GM20000 (cell line): ENCODE measurements at regions not wholly inside any gene's neighbourhood (a gene's known extent, or its start where the extent isn't known, plus 50 kb on each side); places are given as distances from the start of the nearest gene placed in this dataset.
"Not testable (repeated sequence)": the region's sequence is repeated elsewhere in the genome, so short reads cannot be mapped to it uniquely, and the experiment has no call there.

Source experiments
- DNase-seq: peaks from one replicate; pipeline ENCODE4 v3.0.0; 2012; ENCODE audit warnings: low spot score
- TF ChIP-seq, protein P1 (sequence below): IDR thresholded peaks from 2 replicates; pipeline ENCODE4 v1.5.1; 2012; ENCODE audit warnings: mild to moderate bottlenecking, control low read depth; ENCODE audit errors: extremely low read depth, missing control alignments

DNA sequence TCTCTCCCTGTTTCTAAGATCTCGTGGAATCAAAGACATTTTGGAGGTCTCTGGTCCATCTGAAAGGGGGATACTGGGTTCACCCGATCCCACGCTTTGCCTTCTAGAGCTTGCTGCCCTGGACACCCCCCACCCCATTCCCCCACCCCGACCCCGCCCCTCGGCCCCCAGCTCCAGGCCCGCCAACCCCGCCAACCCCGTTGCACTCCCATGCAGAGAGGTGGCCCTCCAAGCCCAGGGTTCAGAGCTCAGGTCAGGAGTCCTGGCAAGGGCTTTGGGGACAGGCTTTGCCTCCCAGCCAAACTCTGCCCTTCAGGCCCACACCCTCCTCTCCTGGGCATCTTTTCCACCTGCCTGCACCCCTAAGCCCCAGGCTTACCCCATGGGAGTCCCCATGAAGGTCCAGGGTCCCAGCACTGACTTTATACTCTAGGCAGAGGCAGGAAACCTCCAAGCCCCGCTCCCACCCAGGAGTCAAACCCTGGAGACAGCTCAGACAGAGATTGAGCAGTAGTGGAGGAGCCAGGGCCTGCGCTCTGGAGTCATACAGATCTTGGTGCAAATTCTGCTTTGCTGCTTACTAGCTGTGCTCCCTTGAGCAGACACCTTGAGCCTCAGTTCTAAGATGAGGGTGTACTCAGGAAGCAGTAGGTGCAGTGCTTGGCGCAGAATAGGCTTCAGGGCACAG is 155.9 kb downstream of the FOXD2 start:
- TF ChIP-seq, protein P1, sequence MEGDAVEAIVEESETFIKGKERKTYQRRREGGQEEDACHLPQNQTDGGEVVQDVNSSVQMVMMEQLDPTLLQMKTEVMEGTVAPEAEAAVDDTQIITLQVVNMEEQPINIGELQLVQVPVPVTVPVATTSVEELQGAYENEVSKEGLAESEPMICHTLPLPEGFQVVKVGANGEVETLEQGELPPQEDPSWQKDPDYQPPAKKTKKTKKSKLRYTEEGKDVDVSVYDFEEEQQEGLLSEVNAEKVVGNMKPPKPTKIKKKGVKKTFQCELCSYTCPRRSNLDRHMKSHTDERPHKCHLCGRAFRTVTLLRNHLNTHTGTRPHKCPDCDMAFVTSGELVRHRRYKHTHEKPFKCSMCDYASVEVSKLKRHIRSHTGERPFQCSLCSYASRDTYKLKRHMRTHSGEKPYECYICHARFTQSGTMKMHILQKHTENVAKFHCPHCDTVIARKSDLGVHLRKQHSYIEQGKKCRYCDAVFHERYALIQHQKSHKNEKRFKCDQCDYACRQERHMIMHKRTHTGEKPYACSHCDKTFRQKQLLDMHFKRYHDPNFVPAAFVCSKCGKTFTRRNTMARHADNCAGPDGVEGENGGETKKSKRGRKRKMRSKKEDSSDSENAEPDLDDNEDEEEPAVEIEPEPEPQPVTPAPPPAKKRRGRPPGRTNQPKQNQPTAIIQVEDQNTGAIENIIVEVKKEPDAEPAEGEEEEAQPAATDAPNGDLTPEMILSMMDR, result no peak
- no peak for DNase-seq

DNA sequence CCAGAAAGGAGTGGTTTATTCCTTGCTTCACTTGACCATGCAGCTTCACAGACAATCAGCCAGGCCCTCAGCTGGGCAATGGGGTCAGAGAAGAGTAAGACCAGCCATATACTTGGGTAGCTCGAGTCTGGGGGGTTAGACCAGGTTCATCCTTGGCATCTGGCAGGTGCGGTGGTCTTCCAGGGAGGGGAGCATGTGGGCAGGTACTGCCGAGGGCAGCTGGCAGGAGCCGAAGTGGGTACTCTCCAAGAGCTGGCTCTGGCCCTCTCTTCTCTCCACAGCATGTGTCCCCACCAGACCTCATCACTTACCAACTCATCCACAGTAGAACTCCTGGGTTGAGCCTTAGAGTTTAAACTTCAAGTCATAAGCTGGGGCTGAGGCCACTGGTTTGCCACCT is 156.8 kb downstream of the FOXD2 start:
- TF ChIP-seq, protein P1, result no peak
- DNase-seq, result no peak

GRCh38 chr1:47596328-47596727 is 158.5 kb downstream of the FOXD2 start:
- TF ChIP-seq, protein P1, result no peak
- no peak for DNase-seq

DNA sequence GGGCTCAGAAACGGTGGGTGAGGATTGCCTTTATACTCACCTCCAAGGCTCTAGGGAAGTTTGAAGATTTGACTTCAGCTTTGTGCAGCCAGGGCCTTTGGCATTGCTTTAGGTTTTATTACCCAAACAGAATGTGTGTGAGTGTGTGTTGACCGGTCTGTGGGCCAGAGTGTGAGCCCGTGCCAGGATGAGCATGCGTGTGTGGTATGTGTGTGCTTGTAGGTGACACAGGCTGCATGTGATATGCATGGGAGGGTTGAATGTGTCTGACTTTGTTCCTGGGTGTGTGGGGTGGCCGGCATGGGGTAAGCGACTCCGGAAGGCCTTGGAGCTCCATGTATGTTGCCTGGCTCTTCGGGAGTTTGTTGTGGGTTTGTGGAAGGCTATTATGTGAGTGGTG is 160.5 kb downstream of the FOXD2 start:
- DNase-seq, result no peak
- TF ChIP-seq, protein P1, result no peak

GRCh38 chr1:47599777-47600176 is 161.9 kb downstream of the FOXD2 start:
- TF ChIP-seq, protein P1, result no peak
- no peak for DNase-seq

DNA sequence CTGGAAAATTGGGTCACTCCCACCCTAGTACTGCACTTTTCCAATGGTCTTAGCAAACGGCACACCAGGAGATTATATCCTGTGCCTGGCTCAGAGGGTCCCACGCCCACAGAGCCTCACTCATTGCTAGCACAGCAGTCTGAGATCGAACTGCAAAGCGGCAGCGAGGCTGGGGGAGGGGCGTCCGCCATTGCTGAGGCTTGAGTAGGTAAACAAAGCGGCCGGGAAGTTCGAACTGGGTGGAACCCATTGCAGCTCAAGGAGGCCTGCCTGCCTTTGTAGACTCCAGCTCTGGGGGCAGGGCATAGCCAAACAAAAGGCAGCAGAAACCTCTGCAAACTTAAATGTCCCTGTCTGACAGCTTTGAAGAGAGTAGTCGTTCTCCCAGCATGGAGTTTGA is 164.6 kb downstream of the FOXD2 start:
- not testable (repeated sequence) for DNase-seq

DNA sequence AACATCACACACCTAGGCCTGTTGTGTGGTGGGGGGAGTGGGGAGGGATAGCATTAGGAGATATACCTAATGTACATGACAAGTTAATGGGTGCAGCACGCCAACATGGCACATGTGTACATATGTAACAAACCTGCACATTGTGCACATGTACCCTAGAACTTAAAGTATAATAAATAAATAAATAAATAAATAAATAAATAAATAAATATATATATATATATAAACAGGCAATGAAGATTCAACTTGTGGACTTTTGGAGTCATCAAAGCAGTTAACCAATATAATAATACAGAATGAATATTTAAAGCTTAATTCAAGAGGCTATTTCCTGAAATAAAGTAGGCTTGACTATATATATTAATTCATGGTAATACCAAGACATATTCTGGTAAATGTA is 167.0 kb downstream of the FOXD2 start:
- DNase-seq, result not testable (repeated sequence)

GRCh38 chr1:47608296-47608875 is 170.5 kb downstream of the FOXD2 start:
- DNase-seq, result no peak
- TF ChIP-seq, protein P1, result no peak
